HG02678 (cell line): ENCODE measurements at regions not wholly inside any gene's neighbourhood (a gene's known extent, or its start where the extent isn't known, plus 50 kb on each side); places are given as distances from the start of the nearest gene placed in this dataset.

Source experiments
- ATAC-seq: cut with Tn5 transposase; IDR thresholded peaks from one replicate; pipeline ENCODE4 v1.9.1; 2021; ENCODE audit warnings: mild to moderate bottlenecking, moderate library complexity; ENCODE audit not compliant: unreplicated experiment

- ATAC-seq = no peak
Measured at GRCh38 chr4:26269038-26269437, 51.8 kb upstream of the RBPJ start.
